SHP77 treated with DMSO at 0.1 percent for 48 hours (cell line): ENCODE measurements at regions not wholly inside any gene's neighbourhood (a gene's known extent, or its start where the extent isn't known, plus 50 kb on each side); places are given as distances from the start of the nearest gene placed in this dataset.
"Not testable (repeated sequence)": the region's sequence is repeated elsewhere in the genome, so short reads cannot be mapped to it uniquely, and the experiment has no call there.

Source experiments
- DNase-seq: peaks from one replicate; lab custom pipeline; 2025; lab: John Stamatoyannopoulos, UW

DNA sequence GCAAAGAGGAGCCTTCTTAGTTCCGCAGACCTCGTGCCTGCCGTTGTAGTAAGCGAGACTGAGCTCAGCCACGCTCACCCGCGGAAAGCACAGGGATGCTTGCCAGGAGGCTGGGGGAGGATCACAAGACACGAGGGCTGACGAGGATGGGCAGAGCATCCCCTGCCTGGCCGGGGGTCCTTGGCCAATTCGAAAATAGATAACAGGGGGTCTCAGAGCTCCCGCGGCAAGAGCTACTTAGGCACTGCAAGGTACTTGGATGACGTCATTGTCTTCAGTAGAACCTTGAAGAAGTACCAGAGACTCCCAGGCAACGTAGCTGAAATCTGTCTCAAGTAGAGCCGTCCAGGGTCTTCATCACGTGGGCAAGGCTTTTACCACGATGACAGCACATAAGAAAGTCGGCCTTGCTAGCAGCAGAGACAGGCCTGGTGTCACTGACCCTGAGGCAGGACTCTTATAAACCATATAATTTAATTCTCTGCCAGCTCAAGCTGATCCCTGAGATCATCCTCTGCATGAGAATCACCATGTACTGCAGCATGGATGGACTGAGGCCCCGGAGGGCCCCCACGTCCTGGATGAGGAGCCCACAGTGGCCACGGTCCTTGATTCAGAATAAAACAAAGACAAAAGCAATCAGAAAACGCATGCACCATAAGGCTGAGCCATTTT lies 81.9 kb downstream of the TMEM18 start:
- DNase-seq = no peak

DNA sequence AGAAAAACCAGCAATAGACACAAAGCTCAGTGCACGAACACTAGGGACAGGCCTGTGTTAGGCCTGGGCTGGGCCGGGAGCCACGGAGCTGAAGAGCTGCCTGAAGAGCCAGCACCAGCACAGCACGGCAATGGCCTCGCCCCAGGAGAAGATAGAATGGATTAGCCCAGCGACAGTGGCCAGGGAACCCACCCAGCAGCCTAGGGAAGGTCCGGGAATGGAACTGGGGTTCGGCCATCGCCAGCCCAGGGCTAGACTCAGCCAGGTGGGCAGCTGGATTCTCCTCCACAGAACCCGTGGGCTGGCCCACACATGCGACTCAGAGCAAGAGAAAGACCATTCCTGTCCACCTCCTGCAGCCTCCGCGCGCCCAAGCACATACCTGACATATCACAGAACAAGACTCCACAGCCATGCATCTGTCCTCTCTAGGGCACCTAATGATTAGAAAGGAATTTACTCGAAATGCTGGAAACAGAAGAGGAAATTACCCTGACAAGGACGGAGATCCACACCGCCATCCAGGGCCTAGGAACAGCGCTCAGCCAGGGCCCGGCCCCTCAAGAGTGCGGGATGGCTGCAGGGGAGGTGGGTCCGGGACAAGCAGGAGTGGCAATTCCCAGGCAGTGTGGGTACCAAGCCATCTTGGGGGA lies 82.8 kb downstream of the TMEM18 start:
- no peak for DNase-seq

DNA sequence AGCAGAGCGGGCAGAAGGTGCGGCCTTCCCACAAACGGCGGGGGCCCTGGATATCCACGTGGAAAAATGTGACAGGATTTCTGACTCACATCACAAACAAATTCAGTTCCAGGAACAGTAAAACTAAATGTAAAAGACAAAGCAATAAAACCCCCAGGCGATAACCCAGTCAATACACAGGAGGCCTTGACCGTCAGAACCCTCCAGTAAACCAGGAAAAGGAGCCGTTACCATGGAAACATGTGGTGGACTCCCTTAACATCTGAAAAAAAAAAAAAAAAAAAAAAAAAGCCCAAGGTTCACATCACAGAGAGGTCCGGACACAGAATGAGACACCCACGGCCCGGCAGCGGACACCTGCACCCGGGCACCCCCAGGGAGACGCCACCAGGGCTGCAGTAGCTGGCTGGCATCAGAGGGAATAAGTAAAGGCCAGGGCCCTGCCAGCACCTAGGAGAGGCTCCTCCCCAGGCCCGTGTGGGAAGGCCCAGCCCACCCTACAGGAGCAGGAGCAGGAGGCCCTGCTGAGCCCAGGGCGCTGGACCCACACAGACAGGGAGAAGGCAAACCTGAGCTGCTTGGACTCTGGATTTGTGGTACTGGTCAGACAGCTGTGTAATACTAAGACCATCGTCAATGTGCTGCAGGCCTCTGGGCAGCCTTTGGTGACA lies 83.7 kb downstream of the TMEM18 start:
- DNase-seq = no peak

DNA sequence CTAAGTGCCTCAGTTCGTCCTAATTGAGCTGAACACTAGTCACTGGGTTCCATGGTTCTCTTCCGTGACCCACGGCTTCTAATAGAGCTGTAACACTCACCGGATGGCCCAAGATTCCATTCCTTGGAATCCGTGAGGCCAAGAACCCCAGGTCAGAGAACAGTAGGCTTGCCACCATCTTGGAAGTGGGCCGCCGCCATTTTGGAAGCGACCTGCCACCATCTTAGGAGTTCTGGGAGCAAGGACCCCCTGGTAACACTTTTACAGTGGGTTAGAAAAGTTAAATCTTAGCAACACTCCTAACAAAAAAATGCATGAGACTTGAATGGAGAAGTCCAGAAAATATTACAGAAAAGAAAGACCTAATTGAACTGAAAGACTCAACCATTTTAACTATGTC lies 84.5 kb downstream of the TMEM18 start:
- no peak for DNase-seq

DNA sequence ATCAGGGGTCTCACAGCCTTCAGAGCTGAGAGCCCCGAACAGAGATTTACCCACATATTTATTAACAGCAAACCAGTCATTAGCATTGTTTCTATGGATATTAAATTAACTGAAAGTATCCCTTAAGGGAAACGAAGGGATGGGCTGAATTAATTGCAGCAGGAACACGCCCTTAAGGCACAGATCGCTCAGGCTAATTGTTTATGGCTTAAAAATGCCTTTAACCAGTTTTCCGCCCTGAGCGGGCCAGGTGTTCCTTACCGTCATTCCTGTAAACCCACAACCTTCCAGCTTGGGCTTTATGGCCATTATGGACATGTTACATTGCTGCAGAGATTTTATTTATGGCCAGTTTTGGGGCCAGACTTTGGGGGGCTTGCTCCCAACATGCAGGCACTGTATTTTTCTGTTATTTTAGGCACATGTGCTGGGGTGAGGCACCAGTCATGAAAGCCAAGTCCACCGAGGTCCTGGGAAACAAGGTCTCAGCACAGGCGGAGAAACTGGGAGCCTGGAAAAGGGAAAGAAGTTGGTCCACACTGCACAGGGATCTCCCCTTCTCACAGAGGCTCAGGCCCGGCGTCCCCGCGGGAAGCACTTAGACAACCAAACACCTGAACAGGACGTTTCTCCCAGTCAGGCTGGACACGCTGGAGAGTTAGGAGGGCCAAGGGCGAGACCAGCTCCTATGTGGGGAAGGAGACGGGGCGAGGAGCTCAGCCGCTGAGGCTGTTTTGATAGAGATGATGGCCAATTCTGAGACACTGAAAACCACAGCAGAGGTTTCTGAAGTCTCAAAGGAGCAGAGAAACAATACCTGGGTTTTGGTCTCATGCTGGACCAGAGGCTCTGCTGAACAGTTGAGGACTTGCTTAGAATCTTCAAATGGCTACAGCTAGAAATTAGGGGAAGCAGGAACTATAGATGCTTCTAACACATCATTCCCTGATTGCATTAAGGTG lies 86.7 kb downstream of the TMEM18 start:
- DNase-seq = no peak

DNA sequence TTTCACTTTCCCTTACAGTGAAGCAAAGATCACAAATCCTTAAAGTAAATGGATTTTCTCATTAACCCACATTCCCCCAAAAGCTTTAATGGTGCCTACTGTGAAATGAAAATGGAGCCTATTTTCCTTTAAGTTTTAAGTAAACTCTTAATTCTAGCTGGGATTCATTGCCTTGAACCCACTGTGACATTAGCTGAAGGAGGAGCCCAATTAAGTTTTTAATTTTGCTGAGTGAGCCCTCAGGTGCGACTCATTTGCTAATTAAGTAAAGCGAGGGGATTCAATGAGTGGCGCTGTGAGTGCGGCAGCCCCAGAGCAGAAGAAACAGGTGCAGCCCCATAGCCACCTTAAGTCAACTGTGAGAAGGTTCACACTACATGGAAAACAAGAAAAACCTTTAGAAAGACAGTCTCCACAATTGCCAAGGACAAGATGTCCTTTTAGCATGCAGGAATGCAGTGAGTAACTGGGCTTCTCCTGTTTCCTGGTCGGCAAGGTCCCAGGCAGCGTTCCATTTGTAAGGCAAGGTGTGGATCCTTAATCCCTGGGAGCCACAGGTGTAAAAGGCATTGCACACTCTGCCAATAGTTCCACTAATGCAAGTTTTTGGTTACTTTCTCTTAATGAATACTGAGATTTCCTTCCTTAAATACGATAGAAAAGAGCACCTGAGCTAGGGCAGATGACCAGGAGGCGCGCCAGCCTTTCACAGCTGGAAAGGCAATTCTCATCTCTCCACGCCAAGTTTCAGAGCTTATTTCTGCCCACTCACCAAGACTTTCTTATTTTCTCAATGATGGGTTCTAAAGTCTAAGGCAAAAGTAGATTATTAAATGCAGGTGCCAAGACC lies 87.7 kb downstream of the TMEM18 start:
- no peak for DNase-seq

DNA sequence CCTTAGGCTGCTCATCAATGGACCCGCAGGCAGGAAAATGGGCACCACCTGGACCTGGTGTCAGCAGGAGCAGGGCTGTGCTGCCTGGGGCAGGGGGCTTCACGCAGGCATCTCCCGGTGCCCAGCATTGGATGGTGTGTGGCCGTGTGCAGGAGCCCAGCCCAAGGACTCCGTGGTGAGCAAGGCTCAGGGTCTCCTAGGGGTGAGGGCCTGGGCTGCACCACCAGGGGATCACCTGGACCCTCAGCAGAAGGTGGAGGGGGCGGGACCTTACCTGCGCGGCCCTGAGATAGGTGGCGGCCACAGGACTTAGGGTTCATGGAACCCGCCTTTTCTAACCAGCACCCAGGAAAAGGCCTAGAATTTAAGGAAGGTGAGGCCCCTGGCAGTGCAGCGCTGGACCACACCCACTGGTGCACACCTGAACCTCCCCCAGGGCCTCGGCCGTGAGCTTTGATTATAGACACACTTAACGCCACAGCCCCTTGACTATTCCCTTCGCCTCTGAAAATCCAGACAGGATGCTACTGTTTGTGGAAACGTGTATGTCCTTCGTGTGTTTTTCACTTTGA lies 89.0 kb downstream of the TMEM18 start:
- no peak for DNase-seq

DNA sequence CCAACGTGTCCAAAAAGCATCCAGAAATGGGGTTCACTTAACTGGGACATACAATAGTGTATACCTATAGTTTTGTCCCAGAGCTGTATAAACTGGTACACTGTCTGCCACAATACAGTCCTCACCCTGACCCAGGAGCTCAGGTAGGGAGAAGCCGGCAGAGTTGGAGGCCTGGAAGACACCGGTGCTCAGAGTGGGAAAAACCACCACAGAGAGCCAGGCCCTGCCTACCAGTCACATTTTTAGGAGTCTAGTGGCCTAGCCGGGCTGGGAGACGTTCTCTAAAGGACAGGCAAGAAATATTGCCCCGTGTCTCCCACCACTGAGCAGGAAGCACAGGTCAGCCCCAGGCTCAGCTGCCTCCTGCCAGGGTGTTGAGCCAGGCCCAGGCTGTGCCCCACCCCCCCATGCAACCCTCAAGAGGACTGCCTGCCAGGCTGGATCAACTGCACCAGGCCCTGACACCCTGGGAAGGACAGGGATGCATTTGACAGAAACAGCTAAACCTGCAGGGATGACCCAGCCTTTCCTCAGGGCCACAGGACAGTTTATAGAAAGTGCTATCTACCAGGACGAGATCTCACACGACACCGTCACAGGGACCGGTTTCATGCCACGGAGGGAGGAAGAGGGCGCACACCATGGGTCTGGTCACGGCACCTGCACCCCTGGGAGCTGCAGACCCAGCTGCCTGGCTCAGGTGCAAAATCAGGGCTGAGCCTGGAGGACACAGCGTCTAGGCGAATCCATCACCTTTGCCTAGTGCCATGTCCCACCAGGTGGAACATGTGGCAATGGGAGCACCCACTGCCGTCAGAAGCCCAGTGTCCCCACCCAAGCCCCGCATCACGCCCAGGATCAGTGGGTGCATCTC lies 89.9 kb downstream of the TMEM18 start:
- DNase-seq = no peak

DNA sequence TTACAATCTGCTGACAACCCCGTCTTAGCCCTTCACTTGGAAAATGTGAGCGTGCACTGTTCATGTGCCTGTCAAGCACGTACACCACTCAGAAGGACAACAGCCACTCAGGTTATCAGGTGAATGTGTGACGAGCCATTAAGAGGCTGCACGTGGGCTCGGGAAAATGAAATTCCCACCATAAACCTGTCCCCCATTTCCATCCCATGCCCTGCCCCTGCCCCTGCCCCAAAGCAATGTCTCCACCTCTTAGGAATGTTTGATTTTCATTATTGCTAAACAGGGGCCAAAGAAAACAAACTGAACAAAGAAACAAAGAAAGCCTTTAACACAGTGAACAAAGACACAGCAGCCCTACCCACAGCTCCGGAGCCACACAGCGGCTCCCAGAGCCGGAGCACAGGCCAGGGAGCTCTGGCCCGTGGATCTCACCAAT lies 90.5 kb downstream of the TMEM18 start:
- DNase-seq = no peak

DNA sequence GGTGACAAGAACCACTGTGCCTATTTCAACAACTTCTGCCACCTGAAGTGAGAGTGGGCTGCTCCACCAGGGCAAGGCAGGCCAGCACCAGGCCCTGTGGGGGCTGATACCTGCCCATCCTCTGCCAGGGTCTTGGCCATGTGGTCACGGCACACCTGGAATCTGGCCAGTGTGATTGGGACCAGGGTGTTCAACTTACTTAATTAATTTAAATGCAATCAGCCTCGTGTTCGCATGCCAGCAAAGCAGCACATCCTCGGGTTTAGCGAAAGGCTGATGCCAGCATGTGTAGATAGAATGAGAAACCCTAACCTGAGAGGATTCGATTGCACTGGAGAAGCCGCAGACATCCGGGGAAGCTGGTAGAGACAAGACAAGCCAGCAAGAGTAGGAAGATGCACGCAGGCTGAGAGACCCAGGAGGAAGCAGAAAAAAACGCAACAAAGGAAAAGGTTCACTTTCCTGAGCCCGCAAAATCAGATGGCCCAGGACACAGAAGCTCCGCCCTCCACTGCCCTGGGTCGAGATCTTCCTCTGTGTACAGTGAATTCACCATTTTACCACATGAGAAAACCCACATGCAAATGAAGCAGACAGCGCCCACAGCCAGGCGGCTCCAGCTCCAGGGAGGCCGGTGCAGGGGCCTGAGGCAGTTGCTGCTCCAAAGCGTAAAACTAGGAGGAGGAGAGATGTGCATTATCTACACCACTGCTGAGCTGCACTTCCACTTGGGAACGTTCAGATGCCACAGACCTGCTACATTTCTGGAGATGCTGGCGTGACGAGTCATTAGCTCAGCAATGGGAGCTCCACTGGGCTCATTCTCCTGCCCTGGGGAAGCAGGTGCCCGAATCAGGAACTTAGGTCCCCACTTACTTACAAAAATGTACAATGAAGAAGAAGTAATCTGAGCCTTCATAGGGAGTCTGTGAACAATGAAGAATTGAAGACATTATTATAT lies 92.1 kb downstream of the TMEM18 start:
- DNase-seq = no peak

DNA sequence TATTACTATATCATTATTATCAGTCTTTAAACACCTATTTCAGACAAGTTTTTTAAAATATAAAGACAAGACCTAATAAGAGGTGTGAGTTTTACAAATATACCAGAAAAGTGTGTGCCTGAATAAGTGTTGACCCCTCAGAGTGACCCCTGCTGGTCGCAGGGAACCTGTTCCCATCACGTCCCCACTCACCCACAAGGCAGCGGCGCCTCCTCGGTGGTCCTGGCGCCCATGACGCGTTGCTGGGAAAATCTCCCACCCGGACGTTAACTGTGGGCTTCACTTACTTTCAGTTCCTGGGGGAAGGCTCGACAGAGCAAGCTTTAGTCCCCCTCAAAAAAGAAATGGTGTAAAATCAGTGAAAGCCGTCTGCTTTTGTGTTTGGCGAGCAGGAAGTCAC lies 93.5 kb downstream of the TMEM18 start:
- DNase-seq = no peak

DNA sequence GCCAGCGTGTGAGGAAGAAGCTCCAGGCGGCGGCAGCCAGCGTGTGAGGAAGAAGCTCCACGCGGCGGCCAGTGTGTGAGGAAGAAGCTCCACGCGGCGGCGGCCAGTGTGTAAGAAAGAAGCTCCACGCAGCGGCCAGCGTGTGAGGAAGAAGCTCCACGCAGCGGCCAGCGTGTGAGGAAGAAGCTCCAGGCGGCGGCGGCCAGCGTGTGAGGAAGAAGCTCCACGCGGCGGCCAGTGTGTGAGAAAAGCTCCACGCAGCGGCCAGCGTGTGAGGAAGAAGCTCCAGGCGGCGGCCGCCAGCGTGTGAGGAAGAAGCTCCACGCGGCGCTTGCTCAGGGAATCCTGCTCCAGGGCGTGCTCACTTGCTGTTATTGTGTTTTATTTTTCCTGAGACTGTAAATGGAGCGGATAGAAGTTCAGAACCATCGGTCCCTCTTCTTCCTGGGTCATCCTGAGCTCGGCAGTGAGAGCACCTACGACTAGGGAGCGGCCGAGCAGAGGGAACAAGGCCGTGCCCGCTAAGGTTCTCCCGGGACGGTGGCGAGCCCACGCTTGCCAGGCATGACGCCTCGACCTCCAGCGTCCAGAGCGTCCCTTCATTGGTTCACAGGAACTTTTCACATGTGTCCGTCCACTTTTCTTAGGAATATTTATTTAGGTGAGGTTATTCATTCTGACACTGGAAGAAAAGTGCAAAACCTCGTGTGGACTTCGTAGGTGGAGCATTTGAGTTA lies 94.2 kb downstream of the TMEM18 start:
- no peak for DNase-seq

DNA sequence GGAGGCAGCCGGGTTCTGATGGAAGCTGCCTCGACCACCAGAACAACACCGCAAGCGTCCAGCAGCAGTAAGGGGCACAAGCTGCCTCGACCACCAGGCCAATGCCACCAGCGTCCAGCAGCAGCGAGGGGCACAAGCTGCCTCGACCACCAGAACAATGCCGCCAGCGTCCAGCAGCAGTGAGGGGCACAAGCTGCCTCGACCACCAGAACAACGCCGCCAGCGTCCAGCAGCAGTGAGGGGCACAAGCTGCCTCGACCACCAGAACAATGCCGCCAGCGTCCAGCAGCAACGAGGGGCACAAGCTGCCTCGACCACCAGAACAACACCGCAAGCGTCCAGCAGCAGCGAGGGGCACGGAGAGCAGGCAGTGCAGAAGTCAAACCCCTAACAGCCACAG lies 94.9 kb downstream of the TMEM18 start:
- not testable (repeated sequence) for DNase-seq

DNA sequence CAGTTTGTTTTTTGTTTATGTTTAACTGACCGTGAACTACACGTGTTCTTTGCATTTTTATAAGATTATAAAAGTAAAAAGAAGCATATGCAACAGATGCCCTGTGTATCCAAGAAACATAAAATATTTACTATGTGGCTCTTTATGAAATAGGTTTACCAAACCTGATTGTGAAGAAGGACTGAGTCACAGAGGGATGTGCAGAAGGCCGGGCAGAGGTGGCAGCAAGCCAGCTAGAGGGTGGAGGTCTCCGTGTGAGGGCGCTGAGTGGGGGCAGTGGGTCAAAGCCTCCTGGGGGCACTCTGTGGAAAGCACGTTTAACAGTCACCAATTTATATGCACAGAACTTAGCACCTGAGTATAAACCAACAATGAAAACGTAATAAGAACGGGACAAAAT lies 97.2 kb downstream of the TMEM18 start:
- DNase-seq = no peak

DNA sequence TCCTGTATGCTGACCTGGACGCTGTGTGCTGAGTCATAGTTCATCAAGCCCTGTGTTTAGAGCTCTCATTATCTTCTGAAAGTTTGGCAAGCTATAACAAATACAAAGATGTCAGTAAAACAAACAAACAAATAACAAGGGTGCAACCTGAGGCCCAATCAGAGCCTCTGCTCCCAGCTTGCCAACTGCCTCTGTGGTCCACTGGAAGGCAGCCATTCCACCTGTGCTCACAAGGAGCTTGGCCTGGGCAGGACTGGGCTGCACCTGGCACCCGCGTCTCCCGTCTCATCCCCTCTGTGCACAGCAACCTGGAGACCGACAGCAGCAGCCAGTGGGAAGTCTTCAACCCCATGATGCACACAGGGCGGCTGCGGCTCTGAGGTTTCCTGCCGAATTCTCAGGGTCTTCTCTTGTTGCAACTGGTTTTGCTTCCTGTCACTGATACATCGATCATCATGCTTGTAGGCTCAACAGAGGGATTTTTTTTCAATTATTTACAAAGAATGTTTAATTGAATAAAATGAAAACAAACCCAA lies 97.8 kb downstream of the TMEM18 start:
- DNase-seq = no peak

DNA sequence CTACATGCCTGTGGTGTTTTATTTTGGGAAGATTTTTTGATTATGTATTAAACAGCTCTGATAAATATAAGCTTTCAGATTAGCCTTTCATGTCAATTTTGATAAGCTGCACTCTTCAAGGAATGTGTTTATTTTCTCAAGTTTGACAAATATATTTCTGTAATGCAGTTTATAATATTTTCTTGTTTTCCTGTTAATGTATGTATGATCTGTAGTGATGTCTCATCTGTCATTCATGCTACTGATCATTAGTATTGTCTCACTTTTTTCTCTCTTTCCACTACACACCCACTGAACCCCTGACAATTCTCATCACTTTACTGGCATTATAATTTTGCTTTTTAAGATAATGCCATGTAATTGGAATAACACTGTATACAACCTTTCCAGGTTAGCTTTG lies 100.9 kb downstream of the TMEM18 start:
- no peak for DNase-seq

DNA sequence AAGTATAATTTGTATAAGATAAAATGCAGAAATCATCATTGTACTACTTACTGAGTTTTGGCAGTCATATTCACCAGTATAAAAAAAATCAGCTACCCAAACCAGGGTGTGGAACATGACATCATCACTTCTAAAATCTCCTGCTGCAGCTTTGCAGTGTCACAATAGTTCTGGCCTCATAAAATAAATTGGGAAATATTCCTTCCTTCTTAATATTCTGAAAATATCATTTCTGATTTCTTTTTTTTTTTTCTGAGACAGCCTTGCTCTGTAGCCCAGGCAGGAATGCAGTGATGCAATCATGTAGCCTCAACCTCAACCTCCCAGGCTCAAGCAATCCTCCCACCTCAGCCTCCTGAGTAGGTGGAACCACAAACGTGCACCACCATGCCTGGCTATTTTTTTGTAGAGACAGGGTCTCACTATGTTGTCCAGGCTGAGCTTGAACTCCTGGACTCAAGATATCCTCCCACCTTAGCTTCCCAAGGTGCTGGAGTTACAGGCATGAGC lies 101.4 kb downstream of the TMEM18 start:
- DNase-seq = no peak
